Fibroblast of mammary gland (primary cell): ENCODE measurements at regions not wholly inside any gene's neighbourhood (a gene's known extent, or its start where the extent isn't known, plus 50 kb on each side); places are given as distances from the start of the nearest gene placed in this dataset.

Source experiments
- DNase-seq: peaks from one replicate; pipeline ENCODE4 v3.0.0-alpha.2; 2010; ENCODE audit warnings: low read depth
- H3K4me3 ChIP-seq: 2 replicates; pipeline ENCODE4 v1.5.1; 2011; ENCODE audit warnings: low read depth, mild to moderate bottlenecking, low read length, moderate library complexity; ENCODE audit not compliant: control insufficient read depth
- CTCF ChIP-seq: conservative IDR thresholded peaks from 2 replicates; pipeline ENCODE4 v1.5.1; 2011; ENCODE audit warnings: low read depth, low read length, inconsistent platforms; ENCODE audit not compliant: control insufficient read depth, insufficient read depth

- no peak for DNase-seq
- H3K4me3 ChIP-seq = no peak overlapping the region
- TF ChIP-seq CTCF = no peak
Measured at GRCh38 chr4:11620861-11621260, 192.2 kb upstream of the HS3ST1 start.

GRCh38 chr4:11618666-11619282, 190.1 kb upstream of the HS3ST1 start:
- H3K4me3 ChIP-seq = no peak overlapping the region
- no peak for TF ChIP-seq CTCF
- no peak for DNase-seq

- H3K4me3 ChIP-seq = no peak overlapping the region
- DNase-seq = no peak
- no peak for TF ChIP-seq CTCF
Measured at GRCh38 chr4:11616856-11617255, 188.2 kb upstream of the HS3ST1 start.

- H3K4me3 ChIP-seq = no peak overlapping the region
- DNase-seq = no peak
- no peak for TF ChIP-seq CTCF
Measured at GRCh38 chr4:11615601-11616000, 186.9 kb upstream of the HS3ST1 start.

GRCh38 chr4:11614426-11614825, 185.7 kb upstream of the HS3ST1 start:
- no peak for TF ChIP-seq CTCF
- no peak overlapping the region for H3K4me3 ChIP-seq
- no peak for DNase-seq

GRCh38 chr4:11611868-11612267, 183.2 kb upstream of the HS3ST1 start:
- H3K4me3 ChIP-seq = no peak overlapping the region
- no peak for DNase-seq
- no peak for TF ChIP-seq CTCF

GRCh38 chr4:11609751-11610150, 181.1 kb upstream of the HS3ST1 start:
- no peak for DNase-seq
- H3K4me3 ChIP-seq = no peak overlapping the region
- no peak for TF ChIP-seq CTCF
